D721Med (cell line): ENCODE measurements at regions not wholly inside any gene's neighbourhood (a gene's known extent, or its start where the extent isn't known, plus 50 kb on each side); places are given as distances from the start of the nearest gene placed in this dataset.

Experiments used
- DNase-seq: peaks from one replicate; pipeline ENCODE4 v3.0.0; 2011; ENCODE audit warnings: low spot score; ENCODE audit not compliant: insufficient read length
- FAIRE-seq: peaks from 2 replicates; lab custom pipeline; 2011; peaks lifted over from hg19 to GRCh38; lab: Jason Lieb, UNC
- CTCF ChIP-seq: IDR thresholded peaks from 2 replicates; pipeline ENCODE4 v1.5.1; 2012; ENCODE audit warnings: mild to moderate bottlenecking, control low read depth; ENCODE audit not compliant: insufficient read depth; ENCODE audit errors: missing control alignments

- DNase-seq (no peak), FAIRE-seq (no peak)
- TF ChIP-seq CTCF = no peak
Measured at GRCh38 chr15:70396807-70397206, 299.1 kb upstream of the TLE3 start.

GRCh38 chr15:70395164-70395563 lies 297.4 kb upstream of the TLE3 start:
- TF ChIP-seq CTCF = no peak
- DNase-seq (no peak), FAIRE-seq (no peak)

- DNase-seq = no peak
- no peak for TF ChIP-seq CTCF
- FAIRE-seq = no peak
Measured at GRCh38 chr15:70390723-70391122, 293.0 kb upstream of the TLE3 start.

- DNase-seq = no peak
- FAIRE-seq = no peak
- no peak for TF ChIP-seq CTCF
Measured at GRCh38 chr15:70387993-70388392, 290.3 kb upstream of the TLE3 start.

GRCh38 chr15:70387081-70387480 lies 289.4 kb upstream of the TLE3 start:
- no peak for TF ChIP-seq CTCF
- DNase-seq (no peak), FAIRE-seq (no peak)

- TF ChIP-seq CTCF = no peak
Measured at GRCh38 chr15:70385711-70386110, 288.0 kb upstream of the TLE3 start.

GRCh38 chr15:70385052-70385451 lies 287.3 kb upstream of the TLE3 start:
- FAIRE-seq (no peak), DNase-seq (no peak)
- no peak for TF ChIP-seq CTCF

More at GRCh38 chr15:70385711-70386110, 288.0 kb upstream of the TLE3 start:
- DNase-seq (no peak), FAIRE-seq (no peak)
